PC-9 (cell line): ENCODE measurements at regions not wholly inside any gene's neighbourhood (a gene's known extent, or its start where the extent isn't known, plus 50 kb on each side); places are given as distances from the start of the nearest gene placed in this dataset.
"Not testable (repeated sequence)": the region's sequence is repeated elsewhere in the genome, so short reads cannot be mapped to it uniquely, and the experiment has no call there.

Experiments used
- BruUV-seq: library from RNA; stranded (reverse); fragments of 400-500 nt; replicated peaks from 2 replicates; lab custom pipeline; 2021; lab: Mats Ljungman, UMichigan
- CTCF ChIA-PET: fragments of 300-600 bp; sonication (Branson Sonifier 250); formaldehyde crosslinking; loops from one replicate; lab custom pipeline; 2022; ENCODE audit warnings: antibody characterized with exemption; lab: Charles Lee
- POLR2A ChIA-PET: fragments of 300-600 bp; sonication (Branson Sonifier 250); formaldehyde crosslinking; loops from one replicate; lab custom pipeline; 2022; ENCODE audit warnings: antibody characterized with exemption; ENCODE audit not compliant: unreplicated experiment; lab: Charles Lee
- DNase-seq, 2 experiments: peaks; one replicate each; pipeline versions ENCODE4 v3.0.0 to v3.0.0-alpha.2; 2015 to 2022; ENCODE audit warnings: mixed read lengths in 1 of 2
- H2AFZ ChIP-seq: fragments of 200-600 bp; sonication (generic); 2 replicates; pipeline ENCODE4 v1.8.1; 2017; ENCODE audit warnings: antibody characterized with exemption
- H3F3A ChIP-seq: fragments of 200-600 bp; sonication (generic); 2 replicates; pipeline ENCODE4 v1.8.1; 2017; ENCODE audit warnings: antibody characterized with exemption, mild to moderate bottlenecking, low read depth; ENCODE audit not compliant: insufficient read depth
- H3K27ac ChIP-seq: fragments of 200-600 bp; sonication (generic); 2 replicates; pipeline ENCODE4 v1.6.1; 2016; ENCODE audit warnings: mixed run types
- H3K27me3 ChIP-seq: fragments of 200-600 bp; sonication (generic); 2 replicates; pipeline ENCODE4 v1.6.1; 2016; ENCODE audit warnings: low read depth, mixed run types; ENCODE audit not compliant: insufficient read depth
- H3K36me3 ChIP-seq: fragments of 200-600 bp; sonication (generic); 2 replicates; pipeline ENCODE4 v1.6.1; 2016; ENCODE audit warnings: low read depth, mixed run types
- H3K4me1 ChIP-seq: fragments of 200-600 bp; sonication (generic); replicated peaks from 2 replicates; pipeline ENCODE4 v1.6.1; 2016; ENCODE audit warnings: mixed run types; ENCODE audit not compliant: insufficient read depth
- H3K4me2 ChIP-seq: fragments of 200-600 bp; sonication (generic); 2 replicates; pipeline ENCODE4 v1.6.1; 2017; ENCODE audit warnings: mixed run types
- H3K4me3 ChIP-seq: fragments of 200-600 bp; sonication (generic); 2 replicates; pipeline ENCODE4 v1.6.1; 2016; ENCODE audit warnings: mixed run types
- H3K79me2 ChIP-seq: fragments of 200-600 bp; sonication (generic); 2 replicates; pipeline ENCODE4 v1.6.1; 2017; ENCODE audit warnings: low read depth, mixed run types
- H3K9me2 ChIP-seq: fragments of 200-600 bp; sonication (generic); 2 replicates; pipeline ENCODE4 v1.8.1; 2017; ENCODE audit warnings: mild to moderate bottlenecking; ENCODE audit not compliant: insufficient read depth
- H3K9me3 ChIP-seq: fragments of 200-600 bp; sonication (generic); 2 replicates; pipeline ENCODE4 v1.8.1; 2016; ENCODE audit warnings: low read depth; ENCODE audit not compliant: insufficient read depth
- H4K20me1 ChIP-seq: fragments of 200-600 bp; sonication (generic); 2 replicates; pipeline ENCODE4 v1.8.1; 2017; ENCODE audit not compliant: insufficient read depth
- CTCF ChIP-seq: fragments of 200-600 bp; sonication (generic); conservative IDR thresholded peaks from 2 replicates; pipeline ENCODE4 v1.6.1; 2017; ENCODE audit warnings: mixed run types, antibody characterized with exemption, mild to moderate bottlenecking, moderate library complexity
- EZH2 ChIP-seq: fragments of 200-600 bp; sonication (generic); IDR thresholded peaks from 2 replicates; pipeline ENCODE4 v1.8.0; 2017; ENCODE audit warnings: antibody characterized with exemption, low read depth
- intact Hi-C: fragments of 100-400 bp; cut with micrococcal nuclease; formaldehyde crosslinking; loops from one replicate; pipeline ENCODE4 v1.10.0; 2022; ENCODE audit not compliant: unreplicated experiment

GRCh38 chr13:95418946-95419345 lies 117.7 kb upstream of the ABCC4 start:
- H4K20me1 ChIP-seq: no peaks in the 10 kb centered on the region
- peaks cover 15% of the 10 kb centered on the region for H3K4me1 ChIP-seq
- H3K36me3 ChIP-seq: no peaks in the 10 kb centered on the region
- no peaks in the 10 kb centered on the region for H3K9me3 ChIP-seq
- TF ChIP-seq EZH2: no peak
- TF ChIP-seq CTCF: no peak
- no peaks in the 10 kb centered on the region for H3K79me2 ChIP-seq
- intact Hi-C loops: no loop called here
- peak in 1 of 2 experiments; percentile 80 for DNase-seq
- POLR2A ChIA-PET: no interaction called here
- H2AFZ ChIP-seq: no peak overlapping the region
- no TSS peak for BruUV-seq
- H3K9me2 ChIP-seq: no peaks in the 10 kb centered on the region
- no peak overlapping the region for H3K27ac ChIP-seq
- H3K27me3 ChIP-seq: no peaks in the 10 kb centered on the region
- CTCF ChIA-PET: no interaction called here
- no peaks in the 10 kb centered on the region for H3F3A ChIP-seq
- peak overlapping the region; percentile 30 for H3K4me2 ChIP-seq
- no peak overlapping the region for H3K4me3 ChIP-seq

GRCh38 chr13:95420501-95420900 lies 119.2 kb upstream of the ABCC4 start:
- TF ChIP-seq CTCF (no peak), EZH2 (no peak)
- no peaks in the 10 kb centered on the region for H3K9me3 ChIP-seq
- H3F3A ChIP-seq: no peaks in the 10 kb centered on the region
- CTCF ChIA-PET: no interaction called here
- H3K4me1 ChIP-seq: peaks cover 15% of the 10 kb centered on the region
- no peaks in the 10 kb centered on the region for H3K27me3 ChIP-seq
- no peak overlapping the region; the same call in 1 of the 2 replicates for H2AFZ ChIP-seq
- POLR2A ChIA-PET: no interaction called here
- peak in 1 of 2 experiments; percentile 49 for DNase-seq
- BruUV-seq: no TSS peak
- no peak overlapping the region for H3K4me3 ChIP-seq
- intact Hi-C loops: no loop called here
- no peaks in the 10 kb centered on the region for H4K20me1 ChIP-seq
- no peaks in the 10 kb centered on the region for H3K9me2 ChIP-seq
- peak overlapping the region; percentile 20; the same call in 1 of the 2 replicates for H3K4me2 ChIP-seq
- H3K27ac ChIP-seq: no peak overlapping the region
- no peaks in the 10 kb centered on the region for H3K79me2 ChIP-seq
- no peaks in the 10 kb centered on the region for H3K36me3 ChIP-seq

GRCh38 chr13:95426631-95427030 lies 125.4 kb upstream of the ABCC4 start:
- no peaks in the 10 kb centered on the region for H4K20me1 ChIP-seq
- H3K27ac ChIP-seq: no peak overlapping the region
- CTCF ChIA-PET: no interaction called here
- H3K4me1 ChIP-seq: peaks cover 21% of the 10 kb centered on the region
- POLR2A ChIA-PET: no interaction called here
- BruUV-seq: no TSS peak
- DNase-seq: no peak
- no peaks in the 10 kb centered on the region for H3K9me2 ChIP-seq
- intact Hi-C loops: no loop called here
- H3F3A ChIP-seq: no peaks in the 10 kb centered on the region
- H3K4me2 ChIP-seq: no peak overlapping the region
- H3K79me2 ChIP-seq: no peaks in the 10 kb centered on the region
- H3K9me3 ChIP-seq: no peaks in the 10 kb centered on the region
- no peaks in the 10 kb centered on the region for H3K27me3 ChIP-seq
- no peaks in the 10 kb centered on the region for H3K36me3 ChIP-seq
- no peak overlapping the region for H2AFZ ChIP-seq
- TF ChIP-seq CTCF: no peak
- no peak for TF ChIP-seq EZH2
- no peak overlapping the region for H3K4me3 ChIP-seq

GRCh38 chr13:95430525-95430924 lies 122.0 kb upstream of the CLDN10 start:
- H3K27me3 ChIP-seq, BruUV-seq, H3K27ac ChIP-seq, H4K20me1 ChIP-seq, H3F3A ChIP-seq, H3K79me2 ChIP-seq, H2AFZ ChIP-seq, POLR2A ChIA-PET, H3K9me3 ChIP-seq, H3K4me3 ChIP-seq, CTCF ChIA-PET, H3K36me3 ChIP-seq, H3K9me2 ChIP-seq, intact Hi-C loops: not testable (repeated sequence)
- Histone ChIP-seq H3K4me2 (peak overlapping the region; percentile 39), H3K4me1 (peaks cover 21% of the 10 kb centered on the region)
- DNase-seq: peak in 1 of 2 experiments; percentile 88
